H54 (cell line): ENCODE measurements at regions not wholly inside any gene's neighbourhood (a gene's known extent, or its start where the extent isn't known, plus 50 kb on each side); places are given as distances from the start of the nearest gene placed in this dataset.

Experiments used
- DNase-seq: peaks from one replicate; pipeline ENCODE4 v3.0.0; 2011; ENCODE audit warnings: low spot score, mixed read lengths; ENCODE audit not compliant: insufficient read length
- FAIRE-seq: peaks from 3 replicates; lab custom pipeline; 2011; peaks lifted over from hg19 to GRCh38; lab: Jason Lieb, UNC
- POLR2A ChIP-seq: IDR thresholded peaks from 2 replicates; pipeline ENCODE4 v1.6.1; 2011; ENCODE audit warnings: low read depth, mild to moderate bottlenecking, low read length

GRCh38 chr12:130216031-130216430 lies 53.8 kb downstream of the FZD10 start:
- TF ChIP-seq POLR2A: no peak
- DNase-seq (no peak), FAIRE-seq (no peak)

GRCh38 chr12:130218682-130219081 lies 56.4 kb downstream of the FZD10 start:
- DNase-seq (no peak), FAIRE-seq (no peak)
- no peak for TF ChIP-seq POLR2A

GRCh38 chr12:130219929-130220705 lies 57.9 kb downstream of the FZD10 start:
- no peak for TF ChIP-seq POLR2A
- DNase-seq (no peak), FAIRE-seq (no peak)

GRCh38 chr12:130220706-130221100 lies 58.4 kb downstream of the FZD10 start:
- no peak for FAIRE-seq
- no peak for DNase-seq
- no peak for TF ChIP-seq POLR2A

DNA sequence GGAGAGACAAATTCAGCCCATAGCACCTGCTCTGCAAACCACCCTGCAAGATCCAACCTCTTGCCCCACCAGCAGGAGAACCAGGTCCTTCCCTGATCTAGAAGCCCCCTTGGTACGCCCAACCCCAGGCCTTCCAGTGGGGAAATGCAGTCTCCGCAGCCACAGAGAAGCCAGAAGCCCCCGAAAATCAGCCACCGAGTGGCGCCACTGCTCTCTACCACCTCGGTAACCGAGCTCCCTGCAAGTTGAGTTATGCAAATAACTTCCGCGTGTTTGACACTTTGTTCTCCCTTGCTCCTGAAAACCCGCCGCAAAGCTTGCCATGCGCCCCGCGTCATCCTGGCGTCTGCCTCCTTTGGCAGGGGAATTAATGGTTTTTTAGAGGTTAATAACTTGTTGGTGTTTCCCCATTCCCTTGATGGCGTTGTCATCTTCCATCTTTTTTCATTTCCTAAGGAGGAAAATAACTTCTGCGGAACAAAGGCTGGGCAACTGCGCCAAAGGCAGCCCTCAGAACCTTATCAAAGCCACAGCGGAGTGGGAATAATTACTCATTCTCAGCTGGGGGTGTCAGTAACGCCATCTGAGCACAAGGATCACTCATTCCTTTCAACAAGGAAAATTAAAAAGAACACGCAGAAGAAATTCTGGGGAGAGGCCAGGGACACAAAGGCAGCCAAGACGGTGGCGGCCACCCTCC lies 60.4 kb downstream of the FZD10 start:
- DNase-seq (no peak), FAIRE-seq (no peak)
- no peak for TF ChIP-seq POLR2A

DNA sequence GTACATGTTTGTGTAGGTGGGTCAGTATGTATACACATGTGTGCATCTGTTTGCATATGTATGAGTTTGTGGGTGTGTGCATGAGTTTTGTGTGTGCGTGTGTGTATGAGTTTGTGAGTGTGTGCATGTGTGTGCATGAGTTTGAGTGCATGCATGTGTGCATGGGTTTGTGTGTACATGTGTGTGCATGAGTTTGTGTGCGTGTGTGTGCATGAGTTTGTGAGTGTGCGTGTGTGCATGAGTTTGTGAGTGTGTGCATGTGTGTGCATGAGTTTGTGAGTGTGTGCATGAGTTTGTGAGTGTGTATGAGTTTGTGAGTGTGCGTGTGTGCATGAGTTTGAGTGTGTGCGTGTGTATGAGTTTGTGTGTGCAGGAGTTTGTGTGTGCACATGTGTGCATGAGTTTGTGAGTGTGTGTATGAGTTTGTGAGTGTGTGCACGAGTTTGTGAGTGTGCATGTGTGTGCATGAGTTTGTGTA lies 61.5 kb downstream of the FZD10 start:
- no peak for FAIRE-seq
- TF ChIP-seq POLR2A: no peak

GRCh38 chr12:130224613-130225012 lies 62.3 kb downstream of the FZD10 start:
- DNase-seq: no peak
- no peak for FAIRE-seq
- TF ChIP-seq POLR2A: no peak

More for the DNA sequence above, 61.5 kb downstream of the FZD10 start:
- no peak for DNase-seq

DNA sequence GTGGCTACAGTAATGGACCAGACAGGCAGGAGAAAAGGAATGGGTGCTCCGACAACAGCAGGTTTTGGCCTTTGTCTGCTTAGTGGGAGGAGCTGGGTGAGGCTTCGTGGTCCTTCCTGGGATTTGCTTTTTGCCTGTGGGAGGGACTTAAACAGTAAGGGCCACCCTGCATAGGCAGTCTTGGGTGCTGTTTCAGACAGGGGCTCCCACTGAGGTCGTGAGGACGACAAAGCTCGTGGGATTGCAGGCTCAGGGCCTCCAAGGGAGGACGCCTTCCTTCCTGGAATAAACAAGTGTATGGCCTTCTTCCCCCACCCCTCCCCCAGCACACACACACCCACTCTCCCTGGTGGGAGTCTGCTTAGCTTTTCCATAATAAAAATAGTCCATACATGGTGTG lies 63.1 kb downstream of the FZD10 start:
- FAIRE-seq: no peak
- TF ChIP-seq POLR2A: no peak
- no peak for DNase-seq

- TF ChIP-seq POLR2A: no peak
- no peak for DNase-seq
- FAIRE-seq: no peak
Observed at GRCh38 chr12:130226126-130226525, 63.9 kb downstream of the FZD10 start.

DNA sequence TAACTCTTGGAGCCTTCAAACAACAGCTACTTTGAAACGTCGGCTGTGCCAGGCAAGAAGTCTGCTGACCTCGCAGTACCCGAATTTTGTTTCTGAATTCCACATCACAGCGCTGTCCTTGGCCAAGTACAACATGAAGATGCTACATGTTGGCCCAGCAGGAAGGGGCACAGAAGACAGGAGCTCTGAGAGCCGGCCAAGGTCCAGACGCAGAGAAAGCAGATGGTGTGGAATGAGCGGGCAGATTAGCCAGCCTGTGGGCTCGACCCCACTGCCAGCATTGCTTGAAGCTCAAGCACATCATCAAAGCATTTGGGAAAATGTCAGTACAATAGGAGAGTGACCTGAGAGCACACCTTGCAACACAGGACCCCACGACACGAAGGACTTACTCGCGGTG lies 64.5 kb downstream of the FZD10 start:
- no peak for DNase-seq
- no peak for TF ChIP-seq POLR2A
- no peak for FAIRE-seq

DNA sequence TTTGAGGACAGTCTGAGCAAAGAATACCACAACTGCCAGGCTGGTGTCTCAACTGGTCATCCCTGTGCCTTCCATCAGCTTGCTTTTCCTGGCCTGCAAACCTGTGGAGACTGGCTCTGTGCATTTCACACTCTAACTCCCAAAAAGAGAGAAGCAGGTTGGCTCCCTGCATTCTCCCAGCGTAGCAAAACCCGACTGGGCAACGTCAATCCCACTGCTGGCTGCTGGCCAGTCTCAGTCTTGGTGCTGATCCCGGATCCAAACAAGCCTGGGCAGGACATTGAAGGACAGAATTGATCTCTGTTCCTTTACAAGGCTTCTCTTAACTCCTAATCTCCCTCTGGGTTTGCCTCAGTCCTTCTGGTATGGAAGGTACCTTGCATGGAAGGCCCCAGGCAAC lies 65.4 kb downstream of the FZD10 start:
- no peak for TF ChIP-seq POLR2A
- DNase-seq (no peak), FAIRE-seq (no peak)

- TF ChIP-seq POLR2A: no peak
- no peak for DNase-seq
- FAIRE-seq: no peak
Observed at GRCh38 chr12:130236446-130236845, 74.2 kb downstream of the FZD10 start.

DNA sequence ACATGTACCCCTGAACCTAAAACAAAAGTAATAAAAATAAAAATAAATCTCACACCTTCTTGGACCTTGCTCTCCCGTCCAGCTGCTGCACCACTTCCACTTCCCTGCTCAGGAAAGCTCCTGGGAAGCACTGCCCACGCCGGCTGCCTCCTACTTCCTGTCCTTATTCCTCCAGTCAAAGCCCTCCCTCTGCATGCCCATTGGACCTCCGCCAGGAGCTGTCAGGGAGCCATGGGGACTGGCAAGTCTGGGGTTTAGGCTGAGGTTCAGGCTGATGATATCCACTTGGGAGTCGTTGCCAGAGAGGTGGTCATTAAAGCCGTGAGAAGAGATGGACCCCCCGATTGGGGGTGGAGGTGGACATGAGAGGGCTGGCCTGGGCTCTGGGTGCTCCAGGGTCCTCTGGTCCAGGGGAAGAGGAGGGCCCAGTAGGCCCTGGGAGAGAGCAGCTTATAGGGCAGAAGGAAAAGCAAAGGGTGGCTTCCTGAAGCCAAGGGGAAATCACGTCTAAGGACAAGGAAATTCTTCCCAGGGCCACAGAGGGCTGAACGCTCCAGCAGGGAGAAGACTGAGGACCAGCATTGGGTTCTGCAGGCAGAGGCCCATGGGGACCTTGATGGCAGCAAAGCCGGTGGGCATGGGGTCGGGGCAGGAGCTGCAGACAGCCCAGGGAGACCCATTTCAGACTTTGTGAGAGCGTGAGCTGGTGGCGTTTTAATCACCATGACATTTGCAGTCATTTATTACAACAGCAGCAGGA lies 78.7 kb downstream of the FZD10 start:
- no peak for FAIRE-seq
- no peak for DNase-seq
- TF ChIP-seq POLR2A: no peak

DNA sequence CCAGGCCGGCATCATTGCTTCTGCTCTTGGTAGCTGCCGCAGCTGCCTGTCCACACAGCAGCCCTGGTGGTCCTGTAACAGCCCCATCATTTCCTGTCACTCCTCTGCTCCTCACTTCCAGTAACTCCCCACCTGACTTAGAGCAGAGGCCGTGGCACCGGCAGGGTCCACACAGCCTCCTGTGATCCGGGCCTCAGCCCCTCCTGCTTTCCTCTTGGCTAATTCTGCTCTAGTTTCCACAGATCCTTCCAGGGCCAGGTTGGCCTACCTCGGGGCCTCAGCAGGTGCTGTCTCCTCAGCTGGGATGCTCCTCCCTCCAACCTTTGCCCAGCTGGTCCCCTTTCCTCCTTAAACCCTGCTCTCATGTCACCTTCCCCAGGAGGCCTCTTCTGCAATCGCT lies 80.2 kb downstream of the FZD10 start:
- FAIRE-seq (no peak), DNase-seq (no peak)
- no peak for TF ChIP-seq POLR2A
